Loucy (cell line): ENCODE measurements at regions not wholly inside any gene's neighbourhood (a gene's known extent, or its start where the extent isn't known, plus 50 kb on each side); places are given as distances from the start of the nearest gene placed in this dataset.

Experiments used
- H2AFZ ChIP-seq: fragments of 200-600 bp; sonication (generic); 2 replicates; pipeline ENCODE4 v1.6.0; 2016; ENCODE audit warnings: antibody characterized with exemption, mild to moderate bottlenecking, low read length, moderate library complexity
- H3F3A ChIP-seq: fragments of 200-600 bp; 2 replicates; pipeline ENCODE4 v1.6.0; 2016; ENCODE audit warnings: antibody characterized with exemption, low read depth, mild to moderate bottlenecking
- H3K27me3 ChIP-seq: fragments of 200-600 bp; sonication (generic); 2 replicates; pipeline ENCODE4 v1.6.1; 2014; ENCODE audit warnings: low read length, mild to moderate bottlenecking; ENCODE audit not compliant: insufficient read depth, poor library complexity, severe bottlenecking
- H3K36me3 ChIP-seq: fragments of 200-600 bp; sonication (generic); 2 replicates; pipeline ENCODE4 v1.6.1; 2016; ENCODE audit warnings: low read length; ENCODE audit not compliant: insufficient read depth
- H3K4me1 ChIP-seq: fragments of 200-600 bp; sonication (generic); 2 replicates; pipeline ENCODE4 v1.5.1; 2014; ENCODE audit warnings: low read length, mild to moderate bottlenecking; ENCODE audit not compliant: insufficient read depth, poor library complexity, severe bottlenecking
- H3K4me2 ChIP-seq: fragments of 200-600 bp; sonication (generic); 2 replicates; pipeline ENCODE4 v1.6.0; 2014; ENCODE audit warnings: antibody characterized with exemption, low read length, low read depth, mild to moderate bottlenecking; ENCODE audit not compliant: poor library complexity, severe bottlenecking
- H3K4me3 ChIP-seq: fragments of 200-600 bp; sonication (generic); 2 replicates; pipeline ENCODE4 v1.5.1; 2014; ENCODE audit warnings: low read length, mild to moderate bottlenecking, mixed read lengths; ENCODE audit not compliant: poor library complexity, severe bottlenecking
- H3K79me2 ChIP-seq: fragments of 200-600 bp; sonication (generic); 2 replicates; pipeline ENCODE4 v1.6.1; 2014; ENCODE audit warnings: low read length; ENCODE audit not compliant: insufficient read depth
- H3K9ac ChIP-seq: fragments of 200-600 bp; sonication (generic); 2 replicates; pipeline ENCODE4 v1.6.0; 2014; ENCODE audit warnings: mild to moderate bottlenecking, low read depth, low read length, moderate library complexity; ENCODE audit not compliant: poor library complexity, severe bottlenecking
- H3K9me2 ChIP-seq: fragments of 200-600 bp; sonication (generic); replicated peaks from 2 replicates; pipeline ENCODE4 v1.6.1; 2016; ENCODE audit warnings: low read depth, low read length, mixed read lengths
- H3K9me3 ChIP-seq: fragments of 200-600 bp; sonication (generic); 2 replicates; pipeline ENCODE4 v1.6.1; 2014; ENCODE audit warnings: mild to moderate bottlenecking, antibody characterized with exemption, low read length, low read depth; ENCODE audit not compliant: insufficient read depth
- H4K20me1 ChIP-seq: fragments of 200-600 bp; sonication (generic); 2 replicates; pipeline ENCODE4 v1.6.0; 2014; ENCODE audit warnings: antibody characterized with exemption, low read length, mild to moderate bottlenecking; ENCODE audit not compliant: insufficient read depth, poor library complexity, severe bottlenecking
- EZH2phosphoT487 ChIP-seq: fragments of 200-600 bp; IDR thresholded peaks from 2 replicates; pipeline ENCODE4 v1.6.1; 2018; ENCODE audit warnings: antibody characterized with exemption, mild to moderate bottlenecking, moderate library complexity, borderline replicate concordance
- TF ChIP-seq, protein P1 (sequence below): fragments of 200-600 bp; sonication (generic); conservative IDR thresholded peaks from 2 replicates; pipeline ENCODE4 v1.5.1; 2014; ENCODE audit warnings: mild to moderate bottlenecking, antibody characterized with exemption, low read length

DNA sequence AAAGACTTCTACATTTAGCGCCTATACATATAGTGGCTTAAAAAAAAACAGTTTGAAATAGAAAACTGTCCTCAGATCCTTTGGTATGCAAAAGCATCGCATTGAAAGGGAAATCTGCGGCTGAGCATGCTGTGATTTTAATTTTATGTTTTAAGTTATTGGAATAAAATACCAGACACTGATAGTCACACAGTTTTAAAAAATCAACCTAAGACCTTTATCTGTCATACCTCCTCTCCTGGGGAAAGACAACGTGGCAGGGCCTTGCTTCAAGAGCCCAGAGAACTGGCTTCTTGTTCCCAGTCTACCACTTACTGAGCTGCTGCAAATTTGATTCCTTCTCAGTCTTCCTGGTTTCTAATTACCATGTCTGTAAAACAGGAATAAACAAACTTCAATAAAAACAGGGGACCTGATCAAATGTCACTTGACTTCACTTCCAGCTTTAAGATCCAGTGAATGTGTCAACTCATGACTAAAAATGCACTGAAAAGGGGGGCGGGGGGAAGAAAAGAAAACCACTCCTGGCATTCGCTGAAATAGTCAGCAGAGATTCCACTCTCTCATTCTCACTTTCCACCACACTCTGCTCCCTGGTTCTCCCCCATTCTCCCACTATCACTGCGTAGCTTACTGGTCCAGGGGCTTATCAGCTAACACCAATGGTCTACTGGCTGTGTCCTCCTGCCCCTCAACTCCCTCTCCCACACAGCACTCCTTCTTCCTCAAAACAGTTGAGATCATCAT is 494.7 kb upstream of the MARCKS start:
- H2AFZ ChIP-seq: no peak overlapping the region
- no peaks in the 10 kb centered on the region for H3K36me3 ChIP-seq
- H3K9me3 ChIP-seq: no peaks in the 10 kb centered on the region
- no peaks in the 10 kb centered on the region for H4K20me1 ChIP-seq
- no peaks in the 10 kb centered on the region for H3K79me2 ChIP-seq
- no peaks in the 10 kb centered on the region for H3K4me1 ChIP-seq
- H3K4me2 ChIP-seq: no peak overlapping the region
- H3K27me3 ChIP-seq: no peaks in the 10 kb centered on the region
- no peaks in the 10 kb centered on the region for H3K9me2 ChIP-seq
- H3F3A ChIP-seq: no peaks in the 10 kb centered on the region
- no peak overlapping the region for H3K4me3 ChIP-seq
- no peak overlapping the region for H3K9ac ChIP-seq
- TF ChIP-seq, protein P1, sequence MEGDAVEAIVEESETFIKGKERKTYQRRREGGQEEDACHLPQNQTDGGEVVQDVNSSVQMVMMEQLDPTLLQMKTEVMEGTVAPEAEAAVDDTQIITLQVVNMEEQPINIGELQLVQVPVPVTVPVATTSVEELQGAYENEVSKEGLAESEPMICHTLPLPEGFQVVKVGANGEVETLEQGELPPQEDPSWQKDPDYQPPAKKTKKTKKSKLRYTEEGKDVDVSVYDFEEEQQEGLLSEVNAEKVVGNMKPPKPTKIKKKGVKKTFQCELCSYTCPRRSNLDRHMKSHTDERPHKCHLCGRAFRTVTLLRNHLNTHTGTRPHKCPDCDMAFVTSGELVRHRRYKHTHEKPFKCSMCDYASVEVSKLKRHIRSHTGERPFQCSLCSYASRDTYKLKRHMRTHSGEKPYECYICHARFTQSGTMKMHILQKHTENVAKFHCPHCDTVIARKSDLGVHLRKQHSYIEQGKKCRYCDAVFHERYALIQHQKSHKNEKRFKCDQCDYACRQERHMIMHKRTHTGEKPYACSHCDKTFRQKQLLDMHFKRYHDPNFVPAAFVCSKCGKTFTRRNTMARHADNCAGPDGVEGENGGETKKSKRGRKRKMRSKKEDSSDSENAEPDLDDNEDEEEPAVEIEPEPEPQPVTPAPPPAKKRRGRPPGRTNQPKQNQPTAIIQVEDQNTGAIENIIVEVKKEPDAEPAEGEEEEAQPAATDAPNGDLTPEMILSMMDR: no peak
- no peak for TF ChIP-seq EZH2phosphoT487

DNA sequence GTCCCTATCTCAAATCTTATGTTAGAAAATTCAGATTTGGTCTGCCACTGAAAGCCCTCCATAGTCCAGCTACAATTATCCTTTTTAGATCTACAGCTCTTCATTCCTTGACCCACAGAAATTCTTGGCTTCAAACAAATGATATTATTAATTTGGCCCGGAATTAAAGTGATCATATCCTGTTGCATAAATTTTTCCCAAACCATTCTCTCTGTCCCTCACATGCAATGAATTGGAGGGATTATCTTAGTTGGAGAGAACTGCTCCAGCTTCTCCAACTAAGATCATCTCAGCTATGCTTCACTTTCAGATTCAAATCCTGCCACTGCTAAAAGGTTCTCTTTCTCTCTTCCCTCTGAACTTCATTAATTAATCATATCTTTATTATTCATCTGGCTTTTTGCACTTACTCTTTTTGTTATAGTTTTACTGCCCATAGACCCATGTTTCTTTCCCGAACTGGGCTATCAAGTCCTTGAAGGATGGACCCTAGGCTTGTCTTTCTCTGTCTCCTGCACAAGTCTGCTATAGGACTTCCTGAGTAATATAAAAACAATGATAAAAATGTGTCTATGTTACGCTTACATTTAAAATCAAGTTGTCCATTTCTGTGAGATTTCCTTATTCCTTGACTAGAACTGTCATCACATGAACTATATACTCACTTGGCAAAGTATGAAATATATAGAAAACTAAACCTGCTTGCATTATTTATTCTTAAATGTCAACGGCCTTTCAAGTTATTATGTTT is 493.9 kb upstream of the MARCKS start:
- no peak for TF ChIP-seq EZH2phosphoT487
- TF ChIP-seq, protein P1: no peak
- Histone ChIP-seq H3K4me1 (no peaks in the 10 kb centered on the region), H3K4me2 (no peak overlapping the region), H3K27me3 (no peaks in the 10 kb centered on the region), H2AFZ (no peak overlapping the region), H4K20me1 (no peaks in the 10 kb centered on the region), H3K36me3 (no peaks in the 10 kb centered on the region), H3K9me2 (no peaks in the 10 kb centered on the region), H3K9ac (no peak overlapping the region), H3K9me3 (no peaks in the 10 kb centered on the region), H3F3A (no peaks in the 10 kb centered on the region), H3K4me3 (no peak overlapping the region), H3K79me2 (no peaks in the 10 kb centered on the region)

DNA sequence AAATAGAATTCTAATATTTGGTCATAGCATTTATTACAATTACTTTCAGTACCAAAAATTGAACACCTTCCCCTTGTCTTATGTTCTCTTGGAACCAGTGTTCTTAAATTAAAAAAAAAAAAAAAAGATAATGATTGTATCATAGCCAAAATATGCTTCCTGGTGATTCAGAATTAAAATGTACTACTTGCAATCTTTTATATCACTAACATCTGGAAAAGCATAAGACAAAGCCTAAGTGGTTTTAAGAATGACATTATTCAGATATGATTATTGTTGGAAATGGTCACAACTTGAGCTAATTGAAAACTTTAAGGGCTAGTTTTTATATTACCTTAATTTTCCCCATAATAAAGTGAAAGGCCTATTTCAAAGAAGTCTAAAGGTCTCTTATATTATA is 493.3 kb upstream of the MARCKS start:
- H3F3A ChIP-seq: no peaks in the 10 kb centered on the region
- H2AFZ ChIP-seq: no peak overlapping the region
- H3K4me1 ChIP-seq: no peaks in the 10 kb centered on the region
- H3K9ac ChIP-seq: no peak overlapping the region
- H4K20me1 ChIP-seq: no peaks in the 10 kb centered on the region
- no peak overlapping the region for H3K4me3 ChIP-seq
- no peaks in the 10 kb centered on the region for H3K9me2 ChIP-seq
- H3K36me3 ChIP-seq: no peaks in the 10 kb centered on the region
- no peaks in the 10 kb centered on the region for H3K27me3 ChIP-seq
- H3K9me3 ChIP-seq: no peaks in the 10 kb centered on the region
- no peaks in the 10 kb centered on the region for H3K79me2 ChIP-seq
- no peak overlapping the region for H3K4me2 ChIP-seq
- TF ChIP-seq EZH2phosphoT487: no peak
- TF ChIP-seq, protein P1: no peak
